OCI-LY3 (cell line): ENCODE measurements at regions not wholly inside any gene's neighbourhood (a gene's known extent, or its start where the extent isn't known, plus 50 kb on each side); places are given as distances from the start of the nearest gene placed in this dataset.

Experiments
- H2AFZ ChIP-seq: fragments of 200-600, 300-600 bp; shearing (Covaris generic); 2 replicates; pipeline ENCODE4 v1.6.0; 2014; ENCODE audit warnings: antibody characterized with exemption, low read depth, low read length
- H3K27ac ChIP-seq: fragments of 200-600, 300-600 bp; sonication (generic); 2 replicates; pipeline ENCODE4 v1.5.1; 2014; ENCODE audit warnings: mild to moderate bottlenecking, low read length, moderate library complexity, mixed read lengths
- H3K27me3 ChIP-seq: fragments of 200-600, 300-600 bp; sonication (generic); 2 replicates; pipeline ENCODE4 v1.6.1; 2014; ENCODE audit warnings: low read depth, low read length, mixed read lengths
- H3K36me3 ChIP-seq: fragments of 200-600, 300-600 bp; sonication (generic); replicated peaks from 2 replicates; pipeline ENCODE3; 2014; ENCODE audit warnings: low read depth, low read length, mixed read lengths
- H3K4me1 ChIP-seq: fragments of 300-600, 200-600 bp; sonication (generic); 2 replicates; pipeline ENCODE4 v1.6.1; 2014; ENCODE audit warnings: low read length, mixed read lengths
- H3K4me2 ChIP-seq: fragments of 200-600, 300-600 bp; sonication (generic); 2 replicates; pipeline ENCODE4 v1.6.1; 2014; ENCODE audit warnings: low read length, mixed read lengths
- H3K4me3 ChIP-seq: fragments of 300-600, 200-600 bp; sonication (generic); 2 replicates; pipeline ENCODE4 v1.5.1; 2014; ENCODE audit warnings: antibody characterized with exemption, mild to moderate bottlenecking, low read length, moderate library complexity
- H3K79me2 ChIP-seq: fragments of 300-600, 200-600 bp; shearing (Covaris generic); 2 replicates; pipeline ENCODE4 v1.6.1; 2014; ENCODE audit warnings: mild to moderate bottlenecking, low read length, mixed read lengths
- H3K9ac ChIP-seq: fragments of 300-600, 200-600 bp; shearing (Covaris generic); 2 replicates; pipeline ENCODE4 v1.6.0; 2014; ENCODE audit warnings: mild to moderate bottlenecking, low read length, moderate library complexity
- H3K9me3 ChIP-seq: fragments of 200-600, 300-600 bp; shearing (Covaris generic); 2 replicates; pipeline ENCODE4 v1.6.1; 2014; ENCODE audit warnings: low read length, mixed read lengths; ENCODE audit not compliant: insufficient read depth
- H4K20me1 ChIP-seq: fragments of 200-600, 300-600 bp; sonication (generic); 2 replicates; pipeline ENCODE4 v1.6.1; 2016; ENCODE audit warnings: low read length, mixed read lengths; ENCODE audit not compliant: insufficient read depth
- EZH2phosphoT487 ChIP-seq: fragments of 200-600 bp; shearing (Covaris generic); IDR thresholded peaks from 2 replicates; pipeline ENCODE4 v1.6.1; 2018; ENCODE audit warnings: antibody characterized with exemption, mixed run types, low read depth
- TF ChIP-seq, protein P1 (sequence below): fragments of 200-600, 300-600 bp; sonication (generic); IDR thresholded peaks from 2 replicates; pipeline ENCODE4 v1.5.1; 2014; ENCODE audit warnings: antibody characterized with exemption, low read length, low read depth

- Histone ChIP-seq H2AFZ (no peak overlapping the region), H3K4me2 (no peak overlapping the region), H4K20me1 (no peaks in the 10 kb centered on the region), H3K4me3 (no peak overlapping the region), H3K4me1 (no peaks in the 10 kb centered on the region), H3K36me3 (no peaks in the 10 kb centered on the region), H3K9ac (no peak overlapping the region), H3K27ac (no peak overlapping the region), H3K27me3 (peaks cover 9% of the 10 kb centered on the region; the same call in 1 of the 2 replicates), H3K79me2 (no peaks in the 10 kb centered on the region), H3K9me3 (no peaks in the 10 kb centered on the region)
- TF ChIP-seq, protein P1, sequence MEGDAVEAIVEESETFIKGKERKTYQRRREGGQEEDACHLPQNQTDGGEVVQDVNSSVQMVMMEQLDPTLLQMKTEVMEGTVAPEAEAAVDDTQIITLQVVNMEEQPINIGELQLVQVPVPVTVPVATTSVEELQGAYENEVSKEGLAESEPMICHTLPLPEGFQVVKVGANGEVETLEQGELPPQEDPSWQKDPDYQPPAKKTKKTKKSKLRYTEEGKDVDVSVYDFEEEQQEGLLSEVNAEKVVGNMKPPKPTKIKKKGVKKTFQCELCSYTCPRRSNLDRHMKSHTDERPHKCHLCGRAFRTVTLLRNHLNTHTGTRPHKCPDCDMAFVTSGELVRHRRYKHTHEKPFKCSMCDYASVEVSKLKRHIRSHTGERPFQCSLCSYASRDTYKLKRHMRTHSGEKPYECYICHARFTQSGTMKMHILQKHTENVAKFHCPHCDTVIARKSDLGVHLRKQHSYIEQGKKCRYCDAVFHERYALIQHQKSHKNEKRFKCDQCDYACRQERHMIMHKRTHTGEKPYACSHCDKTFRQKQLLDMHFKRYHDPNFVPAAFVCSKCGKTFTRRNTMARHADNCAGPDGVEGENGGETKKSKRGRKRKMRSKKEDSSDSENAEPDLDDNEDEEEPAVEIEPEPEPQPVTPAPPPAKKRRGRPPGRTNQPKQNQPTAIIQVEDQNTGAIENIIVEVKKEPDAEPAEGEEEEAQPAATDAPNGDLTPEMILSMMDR = no peak
- no peak for TF ChIP-seq EZH2phosphoT487
Measured at GRCh38 chr5:174314261-174314660, 268.8 kb downstream of the NSG2 start.

GRCh38 chr5:174315471-174315870, 270.0 kb downstream of the NSG2 start:
- TF ChIP-seq, protein P1 = no peak
- TF ChIP-seq EZH2phosphoT487 = no peak
- no peak overlapping the region for H2AFZ ChIP-seq
- H3K27ac ChIP-seq = no peak overlapping the region
- no peak overlapping the region for H3K9ac ChIP-seq
- H3K4me3 ChIP-seq = no peak overlapping the region
- H4K20me1 ChIP-seq = no peaks in the 10 kb centered on the region
- peaks cover 9% of the 10 kb centered on the region; the same call in 1 of the 2 replicates for H3K27me3 ChIP-seq
- no peaks in the 10 kb centered on the region for H3K79me2 ChIP-seq
- no peaks in the 10 kb centered on the region for H3K9me3 ChIP-seq
- no peaks in the 10 kb centered on the region for H3K36me3 ChIP-seq
- H3K4me1 ChIP-seq = no peaks in the 10 kb centered on the region
- H3K4me2 ChIP-seq = no peak overlapping the region

GRCh38 chr5:174315871-174316270, 270.4 kb downstream of the NSG2 start:
- H3K27me3 ChIP-seq = peaks cover 9% of the 10 kb centered on the region; the same call in 1 of the 2 replicates
- H4K20me1 ChIP-seq = no peaks in the 10 kb centered on the region
- H3K4me3 ChIP-seq = no peak overlapping the region
- no peaks in the 10 kb centered on the region for H3K4me1 ChIP-seq
- no peak overlapping the region for H3K27ac ChIP-seq
- H3K36me3 ChIP-seq = no peaks in the 10 kb centered on the region
- H2AFZ ChIP-seq = no peak overlapping the region
- TF ChIP-seq, protein P1 = no peak
- TF ChIP-seq EZH2phosphoT487 = no peak
- no peaks in the 10 kb centered on the region for H3K9me3 ChIP-seq
- no peaks in the 10 kb centered on the region for H3K79me2 ChIP-seq
- no peak overlapping the region for H3K4me2 ChIP-seq
- no peak overlapping the region for H3K9ac ChIP-seq

DNA sequence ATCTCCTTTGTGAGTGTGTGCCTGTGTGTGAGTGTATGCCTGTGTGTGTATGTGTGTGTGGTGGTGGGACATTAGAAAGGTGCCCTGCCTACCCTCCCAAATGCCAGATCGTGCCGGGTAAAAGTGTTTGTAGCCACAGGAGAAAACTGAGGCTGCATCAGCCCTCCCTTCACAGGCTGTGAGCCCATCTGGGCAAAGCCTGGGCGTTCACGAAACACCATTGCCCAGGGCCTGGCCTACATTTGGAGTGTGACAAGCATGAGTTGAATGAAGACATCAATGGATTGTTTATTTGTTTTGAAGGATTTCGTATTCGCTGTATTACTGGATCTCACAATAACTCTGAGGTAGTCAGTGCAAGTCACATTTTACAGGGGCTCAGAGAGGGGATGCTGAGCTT, 270.8 kb downstream of the NSG2 start:
- no peaks in the 10 kb centered on the region for H3K79me2 ChIP-seq
- no peak overlapping the region for H2AFZ ChIP-seq
- no peaks in the 10 kb centered on the region for H3K9me3 ChIP-seq
- peaks cover 10% of the 10 kb centered on the region; the same call in 1 of the 2 replicates for H3K27me3 ChIP-seq
- H3K27ac ChIP-seq = no peak overlapping the region
- no peaks in the 10 kb centered on the region for H3K36me3 ChIP-seq
- TF ChIP-seq, protein P1 = no peak
- no peak for TF ChIP-seq EZH2phosphoT487
- no peaks in the 10 kb centered on the region for H3K4me1 ChIP-seq
- no peak overlapping the region for H3K9ac ChIP-seq
- H3K4me3 ChIP-seq = no peak overlapping the region
- no peaks in the 10 kb centered on the region for H4K20me1 ChIP-seq
- no peak overlapping the region for H3K4me2 ChIP-seq
